GM12878 (cell line): ENCODE measurements at regions not wholly inside any gene's neighbourhood (a gene's known extent, or its start where the extent isn't known, plus 50 kb on each side); places are given as distances from the start of the nearest gene placed in this dataset.

Experiments
- HDAC6 ChIP-seq: fragments of 200-600 bp; sonication (generic); IDR thresholded peaks from one replicate; pipeline ENCODE4 v1.8.0; 2017; ENCODE audit warnings: antibody characterized with exemption; ENCODE audit not compliant: unreplicated experiment
- NR2F1 ChIP-seq: fragments of 450-650 bp; conservative IDR thresholded peaks from 2 replicates; pipeline ENCODE4 v1.6.1; 2017; ENCODE audit warnings: mild to moderate bottlenecking
- TF ChIP-seq, protein P1 (sequence below), 3 experiments: IDR thresholded peaks in 2 of 3; conservative IDR thresholded peaks in 1 of 3; 2 replicates each; pipeline ENCODE4 v1.5.1; 2011; ENCODE audit warnings: low read depth in 3 of 3, low read length in 3 of 3, mild to moderate bottlenecking in 3 of 3, control low read depth in 2 of 3, moderate library complexity in 2 of 3, inconsistent platforms in 1 of 3, mixed read lengths in 1 of 3; ENCODE audit not compliant: control insufficient read depth in 2 of 3, insufficient read depth in 1 of 3; ENCODE audit errors: extremely low read depth in 1 of 3

DNA sequence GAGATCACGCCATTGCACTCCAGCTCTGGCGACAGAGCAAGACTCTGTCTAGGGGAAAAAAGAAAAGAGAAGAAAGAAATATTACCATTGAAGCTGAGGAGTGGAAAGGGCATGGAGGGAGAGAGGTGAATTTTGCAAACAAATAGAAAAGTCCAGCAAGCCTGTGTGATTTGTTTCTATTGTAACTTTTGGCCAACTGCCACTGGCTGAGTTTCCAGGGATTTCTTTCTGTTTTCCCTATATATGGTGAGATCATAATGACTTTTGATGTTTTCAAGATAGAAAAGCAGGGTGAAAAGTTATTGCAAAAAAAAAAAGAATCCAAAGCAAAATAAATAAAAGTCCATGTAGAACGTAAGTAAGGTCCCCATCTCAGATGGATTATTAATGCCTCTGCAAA lies 184.2 kb upstream of the RALGAPA2 start:
- TF ChIP-seq, protein P1, sequence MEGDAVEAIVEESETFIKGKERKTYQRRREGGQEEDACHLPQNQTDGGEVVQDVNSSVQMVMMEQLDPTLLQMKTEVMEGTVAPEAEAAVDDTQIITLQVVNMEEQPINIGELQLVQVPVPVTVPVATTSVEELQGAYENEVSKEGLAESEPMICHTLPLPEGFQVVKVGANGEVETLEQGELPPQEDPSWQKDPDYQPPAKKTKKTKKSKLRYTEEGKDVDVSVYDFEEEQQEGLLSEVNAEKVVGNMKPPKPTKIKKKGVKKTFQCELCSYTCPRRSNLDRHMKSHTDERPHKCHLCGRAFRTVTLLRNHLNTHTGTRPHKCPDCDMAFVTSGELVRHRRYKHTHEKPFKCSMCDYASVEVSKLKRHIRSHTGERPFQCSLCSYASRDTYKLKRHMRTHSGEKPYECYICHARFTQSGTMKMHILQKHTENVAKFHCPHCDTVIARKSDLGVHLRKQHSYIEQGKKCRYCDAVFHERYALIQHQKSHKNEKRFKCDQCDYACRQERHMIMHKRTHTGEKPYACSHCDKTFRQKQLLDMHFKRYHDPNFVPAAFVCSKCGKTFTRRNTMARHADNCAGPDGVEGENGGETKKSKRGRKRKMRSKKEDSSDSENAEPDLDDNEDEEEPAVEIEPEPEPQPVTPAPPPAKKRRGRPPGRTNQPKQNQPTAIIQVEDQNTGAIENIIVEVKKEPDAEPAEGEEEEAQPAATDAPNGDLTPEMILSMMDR (IDR thresholded peaks at IDR 0.05 in 2 of 3, conservative IDR thresholded peaks at IDR 0.05 in 1 of 3; ENCODE audit: control insufficient read depth in 2 of 3, extremely low read depth in 1 of 3, insufficient read depth in 1 of 3, low read depth in 3 of 3, low read length in 3 of 3), result no peak
- TF ChIP-seq HDAC6, result no peak
- no peak for TF ChIP-seq NR2F1
